ENCODE measurements at regions not wholly inside any gene's neighbourhood (a gene's known extent, or its start where the extent isn't known, plus 50 kb on each side); places are given as distances from the start of the nearest gene placed in this dataset.

GRCh38 chr3:11713171-11713570 is 69.5 kb upstream of the VGLL4 start:
- no peak overlapping the region for H3K4me3 ChIP-seq (ENCODE audit: extremely low read depth in 1 of 4, insufficient read depth in 2 of 4, low read depth in 3 of 4, low read length in 4 of 4)
- H3K4ac ChIP-seq (replicated peaks; ENCODE audit: insufficient read length, low read depth, low read length) = no peak overlapping the region
- H2AK5ac ChIP-seq (ENCODE audit: low read depth, low read length) = no peak overlapping the region
- no peak overlapping the region for H3K18ac ChIP-seq (ENCODE audit: extremely low read depth, low read length)
- H2BK15ac ChIP-seq (ENCODE audit: low read length) = no peak overlapping the region
- H3K4me1 ChIP-seq (replicated peaks in 1 of 4; ENCODE audit: control insufficient read depth in 3 of 4, insufficient read depth in 4 of 4, low read length in 3 of 4) = peaks cover 0 to 3% (median under 1%) of the 10 kb centered on the region in 4 experiments; a peak in 3 of 7 replicates
- no peak overlapping the region for H4K5ac ChIP-seq (ENCODE audit: insufficient read length, low read depth, low read length)
- no peak overlapping the region for H3K14ac ChIP-seq (ENCODE audit: insufficient read length)
- no peak overlapping the region for H2BK120ac ChIP-seq (replicated peaks; ENCODE audit: low read depth, low read length)
- H4K91ac ChIP-seq (replicated peaks; ENCODE audit: insufficient read length, low read length) = no peak overlapping the region
- no peak overlapping the region for H2BK12ac ChIP-seq (ENCODE audit: low read depth, low read length)
- no peaks in the 10 kb centered on the region for H3K27me3 ChIP-seq (replicated peaks in 1 of 4; ENCODE audit: control insufficient read depth in 3 of 4, extremely low read depth in 1 of 4, insufficient read depth in 3 of 4, low read length in 3 of 4)
- no peaks in the 10 kb centered on the region; the same call in 1 of the 2 replicates for H3K23me2 ChIP-seq (ENCODE audit: low read depth, low read length)
- no peak overlapping the region for H3K27ac ChIP-seq (ENCODE audit: low read depth, low read length)
- ChIA-PET CTCF (ENCODE audit: partially characterized antibody) (no interaction called here), POLR2A (ENCODE audit: partially characterized antibody) (no interaction called here)
- no peak overlapping the region for H2BK20ac ChIP-seq (ENCODE audit: low read length)
- WGBS, 2 experiments (ENCODE audit: extremely low coverage in 1 of 2, insufficient coverage in 1 of 2, insufficient read length in 1 of 2, insufficient replicate concordance in 2 of 2, low coverage in 1 of 2, low lambda C conversion rate in 2 of 2, missing lambda C conversion rate in 1 of 2) = 82% methylated on average over 6 of the region's 6 CpGs; no CpG with 5 or more reads in 1 of the 2 experiments
- H4K8ac ChIP-seq (ENCODE audit: extremely low read depth, insufficient read depth, low read length) = no peak overlapping the region
- H3K9ac ChIP-seq (replicated peaks in 1 of 4; ENCODE audit: extremely low read depth in 1 of 4, low read depth in 3 of 4, low read length in 3 of 4) = no peak overlapping the region
- H2AFZ ChIP-seq (ENCODE audit: low read length) = no peak overlapping the region
- TF ChIP-seq POU5F1 (IDR thresholded peaks at IDR 0.05; ENCODE audit: low read depth, low read length) = no peak
- TF ChIP-seq E2F6 (IDR thresholded peaks at IDR 0.05) = no peak
- no peak for TF ChIP-seq MAX (IDR thresholded peaks at IDR 0.05)
- TF ChIP-seq TAF7 (optimal IDR thresholded peaks at IDR 0.05; ENCODE audit: borderline replicate concordance, low read depth, low read length) = no peak
- peaks cover 0 to 2% of the 10 kb centered on the region in 2 experiments for H4K20me1 ChIP-seq (replicated peaks in 1 of 2; ENCODE audit: control insufficient read depth in 1 of 2, insufficient read depth in 2 of 2, low read length in 2 of 2)
- DNase-seq (ENCODE audit: low read depth in 1 of 2, low spot score in 2 of 2) (no peak), FAIRE-seq (no peak)
- no peak overlapping the region for H3K4me2 ChIP-seq (ENCODE audit: insufficient read depth in 1 of 2, low read depth in 2 of 2, low read length in 2 of 2)
- H3K36me3 ChIP-seq (ENCODE audit: control insufficient read depth in 2 of 4, insufficient read depth in 4 of 4, low read length in 3 of 4) = no peaks in the 10 kb centered on the region
- no peak overlapping the region for H2BK5ac ChIP-seq (ENCODE audit: low read depth, low read length)
- H3K23ac ChIP-seq (ENCODE audit: insufficient read length) = no peak overlapping the region
- H3K79me1 ChIP-seq (ENCODE audit: low read depth, low read length) = peaks cover 2% of the 10 kb centered on the region
- no peak overlapping the region for H3K56ac ChIP-seq (replicated peaks; ENCODE audit: insufficient read length, low read depth, low read length)
- H3K79me2 ChIP-seq (ENCODE audit: control insufficient read depth in 1 of 2, insufficient read depth in 2 of 2, low read length in 2 of 2) = peaks cover 0 to 50% of the 10 kb centered on the region in 2 experiments; a peak in 2 of 4 replicates
- peaks cover 0 to 7% of the 10 kb centered on the region in 2 experiments; a peak in 1 of 4 replicates for H3K9me3 ChIP-seq (ENCODE audit: insufficient read depth in 2 of 2, low read depth in 1 of 2, low read length in 1 of 2)
